SK-N-SH treated with all-trans-retinoic acid at 6 μM for 48 hours (cell line): ENCODE measurements at regions not wholly inside any gene's neighbourhood (a gene's known extent, or its start where the extent isn't known, plus 50 kb on each side); places are given as distances from the start of the nearest gene placed in this dataset.

ENCODE experiments used
- ATAC-seq: fragments of 200-7000 bp; cut with Tn5 transposase; 3 replicates; pipeline ENCODE4 v1.9.1; 2020; ENCODE audit warnings: mild to moderate bottlenecking, moderate library complexity
- ARNTL ChIP-seq: fragments of 450-650 bp; formaldehyde crosslinking; IDR thresholded peaks from 2 replicates; pipeline ENCODE4 v1.5.0; 2020; ENCODE audit warnings: low read depth, mild to moderate bottlenecking, moderate library complexity, borderline replicate concordance
- BACH2 ChIP-seq: fragments of 250-450 bp; sonication (Bioruptor Pico); IDR thresholded peaks from 2 replicates; pipeline ENCODE4 v1.9.0; 2021; ENCODE audit warnings: mild to moderate bottlenecking, borderline replicate concordance
- CSDC2 ChIP-seq: fragments of 250-450 bp; sonication (Bioruptor Pico); IDR thresholded peaks from 2 replicates; pipeline ENCODE4 v1.5.0; 2020; ENCODE audit warnings: mild to moderate bottlenecking, moderate library complexity
- ESRRG ChIP-seq: fragments of 250-450 bp; sonication (Bioruptor Pico); IDR thresholded peaks from 2 replicates; pipeline ENCODE4 v1.6.1; 2021; ENCODE audit warnings: mild to moderate bottlenecking
- GLIS3 ChIP-seq: fragments of 250-450 bp; sonication (Bioruptor Pico); IDR thresholded peaks from 2 replicates; pipeline ENCODE4 v1.5.0; 2020; ENCODE audit warnings: mild to moderate bottlenecking, moderate library complexity
- ISL1 ChIP-seq: fragments of 250-450 bp; sonication (Bioruptor Pico); IDR thresholded peaks from 2 replicates; pipeline ENCODE4 v2.1.2; 2022; ENCODE audit warnings: mild to moderate bottlenecking, moderate library complexity
- PPARA ChIP-seq: fragments of 250-450 bp; sonication (Bioruptor Pico); IDR thresholded peaks from 2 replicates; pipeline ENCODE4 v1.5.0; 2020; ENCODE audit warnings: mild to moderate bottlenecking, borderline replicate concordance
- RARB ChIP-seq: fragments of 250-450 bp; sonication (Bioruptor Pico); IDR thresholded peaks from 2 replicates; pipeline ENCODE4 v1.8.0; 2021; ENCODE audit warnings: mild to moderate bottlenecking, moderate library complexity
- SNAI2 ChIP-seq: fragments of 250-450 bp; sonication (Bioruptor Pico); IDR thresholded peaks from 2 replicates; pipeline ENCODE4 v1.5.0; 2020; ENCODE audit warnings: mild to moderate bottlenecking, moderate library complexity
- TCF4 ChIP-seq: fragments of 250-450 bp; sonication (Bioruptor Pico); IDR thresholded peaks from 2 replicates; pipeline ENCODE4 v1.8.0; 2021; ENCODE audit warnings: mild to moderate bottlenecking, moderate library complexity, borderline replicate concordance
- TOX ChIP-seq: fragments of 250-450 bp; sonication (Bioruptor Pico); IDR thresholded peaks from 2 replicates; pipeline ENCODE4 v1.8.0; 2021; ENCODE audit warnings: mild to moderate bottlenecking, moderate library complexity, borderline replicate concordance
- ZFP3 ChIP-seq: fragments of 250-450 bp; sonication (Bioruptor Pico); IDR thresholded peaks from 2 replicates; pipeline ENCODE4 v1.5.0; 2020; ENCODE audit warnings: mild to moderate bottlenecking, moderate library complexity
- ZFP30 ChIP-seq: fragments of 450-650 bp; formaldehyde crosslinking; IDR thresholded peaks from 2 replicates; pipeline ENCODE4 v1.5.0; 2022; ENCODE audit warnings: mild to moderate bottlenecking, moderate library complexity
- ZNF565 ChIP-seq: fragments of 450-650 bp; formaldehyde crosslinking; conservative IDR thresholded peaks from 2 replicates; pipeline ENCODE4 v1.5.0; 2020; ENCODE audit warnings: low read depth, mild to moderate bottlenecking, moderate library complexity
- ZNF70 ChIP-seq: fragments of 450-650 bp; formaldehyde crosslinking; IDR thresholded peaks from 2 replicates; pipeline ENCODE4 v1.5.0; 2020; ENCODE audit warnings: mild to moderate bottlenecking, moderate library complexity
- ZNF8 ChIP-seq: fragments of 450-650 bp; formaldehyde crosslinking; IDR thresholded peaks from 2 replicates; pipeline ENCODE4 v1.5.0; 2020; ENCODE audit warnings: mild to moderate bottlenecking, moderate library complexity
- TF ChIP-seq, protein P1 (sequence below): fragments of 250-450 bp; sonication (Bioruptor Pico); IDR thresholded peaks from 2 replicates; pipeline ENCODE4 v1.5.1; 2021; ENCODE audit warnings: mild to moderate bottlenecking, moderate library complexity
- TF ChIP-seq, protein P2 (sequence below): fragments of 250-450 bp; sonication (Bioruptor Pico); IDR thresholded peaks from 2 replicates; pipeline ENCODE4 v1.8.0; 2021; ENCODE audit warnings: low read depth, mild to moderate bottlenecking, moderate library complexity, borderline replicate concordance
- TF ChIP-seq, protein P3 (sequence below): fragments of 250-450 bp; sonication (Bioruptor Pico); IDR thresholded peaks from 2 replicates; pipeline ENCODE4 v1.5.1; 2020; ENCODE audit warnings: low read depth, mild to moderate bottlenecking, moderate library complexity
- TF ChIP-seq, protein P4 (sequence below): fragments of 250-450 bp; sonication (Bioruptor Pico); IDR thresholded peaks from 2 replicates; pipeline ENCODE4 v1.5.0; 2020; ENCODE audit warnings: mild to moderate bottlenecking, moderate library complexity
- TF ChIP-seq, protein P5 (sequence below): fragments of 250-450 bp; sonication (Bioruptor Pico); IDR thresholded peaks from 2 replicates; pipeline ENCODE4 v1.8.0; 2020; ENCODE audit warnings: mild to moderate bottlenecking, moderate library complexity, borderline replicate concordance

DNA sequence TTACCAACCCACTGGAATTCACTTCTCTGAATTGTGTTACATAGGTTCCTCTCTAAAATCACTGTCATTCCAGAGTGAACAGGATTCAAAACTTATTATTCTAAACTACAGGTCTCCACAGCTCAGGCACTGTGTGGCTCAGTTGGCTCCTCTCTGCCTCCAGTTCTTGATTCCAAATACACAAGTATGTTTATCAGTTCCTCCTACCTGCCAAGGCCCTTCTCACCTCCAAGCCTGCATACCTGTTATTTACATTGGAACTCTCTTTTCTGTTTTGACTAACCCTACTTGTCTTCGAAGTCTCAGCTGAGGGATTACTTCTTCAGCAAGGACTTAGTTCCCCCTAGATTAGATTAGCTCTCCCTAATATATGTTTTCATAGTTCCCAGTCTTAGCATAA is 397.6 kb upstream of the TMTC1 start:
- ATAC-seq: no peak
- TF ChIP-seq, protein P1, sequence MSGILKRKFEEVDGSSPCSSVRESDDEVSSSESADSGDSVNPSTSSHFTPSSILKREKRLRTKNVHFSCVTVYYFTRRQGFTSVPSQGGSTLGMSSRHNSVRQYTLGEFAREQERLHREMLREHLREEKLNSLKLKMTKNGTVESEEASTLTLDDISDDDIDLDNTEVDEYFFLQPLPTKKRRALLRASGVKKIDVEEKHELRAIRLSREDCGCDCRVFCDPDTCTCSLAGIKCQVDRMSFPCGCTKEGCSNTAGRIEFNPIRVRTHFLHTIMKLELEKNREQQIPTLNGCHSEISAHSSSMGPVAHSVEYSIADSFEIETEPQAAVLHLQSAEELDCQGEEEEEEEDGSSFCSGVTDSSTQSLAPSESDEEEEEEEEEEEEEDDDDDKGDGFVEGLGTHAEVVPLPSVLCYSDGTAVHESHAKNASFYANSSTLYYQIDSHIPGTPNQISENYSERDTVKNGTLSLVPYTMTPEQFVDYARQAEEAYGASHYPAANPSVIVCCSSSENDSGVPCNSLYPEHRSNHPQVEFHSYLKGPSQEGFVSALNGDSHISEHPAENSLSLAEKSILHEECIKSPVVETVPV (CRISPR knock-in tag): no peak
- TF ChIP-seq CSDC2 (CRISPR knock-in tag) (no peak), ZNF8 (no peak), BACH2 (CRISPR knock-in tag) (no peak), ISL1 (CRISPR knock-in tag) (no peak), ZFP3 (CRISPR knock-in tag) (no peak), ARNTL (CRISPR knock-in tag) (no peak), ESRRG (CRISPR knock-in tag) (no peak), SNAI2 (CRISPR knock-in tag) (no peak), RARB (CRISPR knock-in tag) (no peak), ZNF70 (CRISPR knock-in tag) (no peak), ZFP30 (no peak), TCF4 (CRISPR knock-in tag) (no peak), PPARA (CRISPR knock-in tag) (no peak), GLIS3 (CRISPR knock-in tag) (no peak)
- TF ChIP-seq, protein P2, sequence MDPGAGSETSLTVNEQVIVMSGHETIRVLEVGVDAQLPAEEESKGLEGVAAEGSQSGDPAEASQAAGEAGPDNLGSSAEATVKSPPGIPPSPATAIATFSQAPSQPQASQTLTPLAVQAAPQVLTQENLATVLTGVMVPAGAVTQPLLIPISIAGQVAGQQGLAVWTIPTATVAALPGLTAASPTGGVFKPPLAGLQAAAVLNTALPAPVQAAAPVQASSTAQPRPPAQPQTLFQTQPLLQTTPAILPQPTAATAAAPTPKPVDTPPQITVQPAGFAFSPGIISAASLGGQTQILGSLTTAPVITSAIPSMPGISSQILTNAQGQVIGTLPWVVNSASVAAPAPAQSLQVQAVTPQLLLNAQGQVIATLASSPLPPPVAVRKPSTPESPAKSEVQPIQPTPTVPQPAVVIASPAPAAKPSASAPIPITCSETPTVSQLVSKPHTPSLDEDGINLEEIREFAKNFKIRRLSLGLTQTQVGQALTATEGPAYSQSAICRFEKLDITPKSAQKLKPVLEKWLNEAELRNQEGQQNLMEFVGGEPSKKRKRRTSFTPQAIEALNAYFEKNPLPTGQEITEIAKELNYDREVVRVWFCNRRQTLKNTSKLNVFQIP (CRISPR knock-in tag): no peak
- TF ChIP-seq, protein P3, sequence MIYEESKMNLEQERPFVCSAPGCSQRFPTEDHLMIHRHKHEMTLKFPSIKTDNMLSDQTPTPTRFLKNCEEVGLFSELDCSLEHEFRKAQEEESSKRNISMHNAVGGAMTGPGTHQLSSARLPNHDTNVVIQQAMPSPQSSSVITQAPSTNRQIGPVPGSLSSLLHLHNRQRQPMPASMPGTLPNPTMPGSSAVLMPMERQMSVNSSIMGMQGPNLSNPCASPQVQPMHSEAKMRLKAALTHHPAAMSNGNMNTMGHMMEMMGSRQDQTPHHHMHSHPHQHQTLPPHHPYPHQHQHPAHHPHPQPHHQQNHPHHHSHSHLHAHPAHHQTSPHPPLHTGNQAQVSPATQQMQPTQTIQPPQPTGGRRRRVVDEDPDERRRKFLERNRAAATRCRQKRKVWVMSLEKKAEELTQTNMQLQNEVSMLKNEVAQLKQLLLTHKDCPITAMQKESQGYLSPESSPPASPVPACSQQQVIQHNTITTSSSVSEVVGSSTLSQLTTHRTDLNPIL (CRISPR knock-in tag): no peak
- TF ChIP-seq, protein P4, sequence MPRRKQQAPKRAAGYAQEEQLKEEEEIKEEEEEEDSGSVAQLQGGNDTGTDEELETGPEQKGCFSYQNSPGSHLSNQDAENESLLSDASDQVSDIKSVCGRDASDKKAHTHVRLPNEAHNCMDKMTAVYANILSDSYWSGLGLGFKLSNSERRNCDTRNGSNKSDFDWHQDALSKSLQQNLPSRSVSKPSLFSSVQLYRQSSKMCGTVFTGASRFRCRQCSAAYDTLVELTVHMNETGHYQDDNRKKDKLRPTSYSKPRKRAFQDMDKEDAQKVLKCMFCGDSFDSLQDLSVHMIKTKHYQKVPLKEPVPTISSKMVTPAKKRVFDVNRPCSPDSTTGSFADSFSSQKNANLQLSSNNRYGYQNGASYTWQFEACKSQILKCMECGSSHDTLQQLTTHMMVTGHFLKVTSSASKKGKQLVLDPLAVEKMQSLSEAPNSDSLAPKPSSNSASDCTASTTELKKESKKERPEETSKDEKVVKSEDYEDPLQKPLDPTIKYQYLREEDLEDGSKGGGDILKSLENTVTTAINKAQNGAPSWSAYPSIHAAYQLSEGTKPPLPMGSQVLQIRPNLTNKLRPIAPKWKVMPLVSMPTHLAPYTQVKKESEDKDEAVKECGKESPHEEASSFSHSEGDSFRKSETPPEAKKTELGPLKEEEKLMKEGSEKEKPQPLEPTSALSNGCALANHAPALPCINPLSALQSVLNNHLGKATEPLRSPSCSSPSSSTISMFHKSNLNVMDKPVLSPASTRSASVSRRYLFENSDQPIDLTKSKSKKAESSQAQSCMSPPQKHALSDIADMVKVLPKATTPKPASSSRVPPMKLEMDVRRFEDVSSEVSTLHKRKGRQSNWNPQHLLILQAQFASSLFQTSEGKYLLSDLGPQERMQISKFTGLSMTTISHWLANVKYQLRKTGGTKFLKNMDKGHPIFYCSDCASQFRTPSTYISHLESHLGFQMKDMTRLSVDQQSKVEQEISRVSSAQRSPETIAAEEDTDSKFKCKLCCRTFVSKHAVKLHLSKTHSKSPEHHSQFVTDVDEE: no peak
- TF ChIP-seq, all 23 proteins: peak for 0

DNA sequence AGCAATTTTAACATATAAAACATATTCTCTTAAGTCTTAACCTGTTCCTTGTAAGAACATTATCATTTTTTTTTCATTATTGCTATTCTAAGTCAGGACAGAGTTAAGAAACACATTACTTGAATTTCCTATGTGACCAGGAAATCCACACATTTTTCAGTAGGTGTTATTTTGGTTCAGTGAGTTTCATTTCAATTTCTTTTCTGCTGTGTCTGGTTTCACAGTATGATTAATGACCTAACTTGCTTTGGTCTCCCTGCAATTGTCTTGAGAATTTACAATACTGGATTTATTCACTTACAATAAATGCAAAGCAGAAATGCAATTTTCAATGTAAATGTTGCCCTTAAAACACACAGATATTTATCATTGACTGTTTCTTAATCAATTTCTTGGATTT is 396.9 kb upstream of the TMTC1 start:
- no peak for ATAC-seq
- no peak for TF ChIP-seq BACH2 (CRISPR knock-in tag)

DNA sequence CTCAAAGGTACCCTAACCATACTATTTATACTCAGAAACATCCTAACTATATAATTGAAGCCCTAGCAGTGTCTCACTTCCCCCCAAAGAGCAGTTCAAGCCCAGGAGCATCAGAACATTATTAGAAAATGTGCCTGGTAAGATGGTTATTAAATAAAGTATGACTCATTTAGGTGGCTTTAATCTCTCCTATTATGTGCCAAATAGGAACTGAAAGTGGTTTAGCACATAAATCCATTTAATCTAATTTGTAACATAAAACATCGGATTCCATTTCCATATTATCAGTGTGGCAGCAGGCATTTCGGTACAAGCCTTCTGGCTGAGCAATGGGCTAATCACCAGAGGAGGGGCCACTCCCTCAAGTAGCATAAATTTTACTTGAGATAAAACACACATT is 395.2 kb upstream of the TMTC1 start:
- TF ChIP-seq ARNTL (CRISPR knock-in tag) (no peak), BACH2 (CRISPR knock-in tag) (no peak), ZFP3 (CRISPR knock-in tag) (no peak), CSDC2 (CRISPR knock-in tag) (no peak), TOX (CRISPR knock-in tag) (no peak), RARB (CRISPR knock-in tag) (no peak), SNAI2 (CRISPR knock-in tag) (no peak), TCF4 (CRISPR knock-in tag) (peak; percentile 53; the same call in 1 of the 2 replicates), ZNF8 (no peak), ZNF70 (CRISPR knock-in tag) (no peak), ISL1 (CRISPR knock-in tag) (peak; percentile 93), ESRRG (CRISPR knock-in tag) (no peak), PPARA (CRISPR knock-in tag) (no peak), ZNF565 (CRISPR knock-in tag) (no peak)
- TF ChIP-seq, protein P4: peak; percentile 51; the same call in 1 of the 2 replicates
- TF ChIP-seq, protein P3 (CRISPR knock-in tag): no peak; the same call in 1 of the 2 replicates
- TF ChIP-seq, protein P1 (CRISPR knock-in tag): no peak
- TF ChIP-seq, protein P5, sequence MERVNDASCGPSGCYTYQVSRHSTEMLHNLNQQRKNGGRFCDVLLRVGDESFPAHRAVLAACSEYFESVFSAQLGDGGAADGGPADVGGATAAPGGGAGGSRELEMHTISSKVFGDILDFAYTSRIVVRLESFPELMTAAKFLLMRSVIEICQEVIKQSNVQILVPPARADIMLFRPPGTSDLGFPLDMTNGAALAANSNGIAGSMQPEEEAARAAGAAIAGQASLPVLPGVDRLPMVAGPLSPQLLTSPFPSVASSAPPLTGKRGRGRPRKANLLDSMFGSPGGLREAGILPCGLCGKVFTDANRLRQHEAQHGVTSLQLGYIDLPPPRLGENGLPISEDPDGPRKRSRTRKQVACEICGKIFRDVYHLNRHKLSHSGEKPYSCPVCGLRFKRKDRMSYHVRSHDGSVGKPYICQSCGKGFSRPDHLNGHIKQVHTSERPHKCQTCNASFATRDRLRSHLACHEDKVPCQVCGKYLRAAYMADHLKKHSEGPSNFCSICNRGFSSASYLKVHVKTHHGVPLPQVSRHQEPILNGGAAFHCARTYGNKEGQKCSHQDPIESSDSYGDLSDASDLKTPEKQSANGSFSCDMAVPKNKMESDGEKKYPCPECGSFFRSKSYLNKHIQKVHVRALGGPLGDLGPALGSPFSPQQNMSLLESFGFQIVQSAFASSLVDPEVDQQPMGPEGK (CRISPR knock-in tag): 0 out of 2 replicates have a peak, but pooled peaks have one; percentile 15
- TF ChIP-seq, all 23 proteins: peak for 4
- ATAC-seq: no peak; the same call in 2 of the 3 replicates
